ENCODE measurements at regions not wholly inside any gene's neighbourhood (a gene's known extent, or its start where the extent isn't known, plus 50 kb on each side); places are given as distances from the start of the nearest gene placed in this dataset.

GRCh38 chr6:163651426-163651825 lies 236.9 kb downstream of the QKI start:
- TF ChIP-seq POLR2AphosphoS5 (IDR thresholded peaks at IDR 0.05; ENCODE audit: low read depth, low read length) (no peak), FOXP2 (optimal IDR thresholded peaks at IDR 0.05; ENCODE audit: borderline replicate concordance, extremely low read depth, extremely low read length, insufficient read depth) (no peak), SIN3A (IDR thresholded peaks at IDR 0.05; ENCODE audit: borderline replicate concordance, insufficient read depth, low read length) (no peak), TAF1 (IDR thresholded peaks at IDR 0.05; ENCODE audit: borderline replicate concordance, insufficient read depth, low read length) (no peak), REST (IDR thresholded peaks at IDR 0.05; ENCODE audit: insufficient read depth in 1 of 2, low read depth in 2 of 2, low read length in 2 of 2) (no peak)

DNA sequence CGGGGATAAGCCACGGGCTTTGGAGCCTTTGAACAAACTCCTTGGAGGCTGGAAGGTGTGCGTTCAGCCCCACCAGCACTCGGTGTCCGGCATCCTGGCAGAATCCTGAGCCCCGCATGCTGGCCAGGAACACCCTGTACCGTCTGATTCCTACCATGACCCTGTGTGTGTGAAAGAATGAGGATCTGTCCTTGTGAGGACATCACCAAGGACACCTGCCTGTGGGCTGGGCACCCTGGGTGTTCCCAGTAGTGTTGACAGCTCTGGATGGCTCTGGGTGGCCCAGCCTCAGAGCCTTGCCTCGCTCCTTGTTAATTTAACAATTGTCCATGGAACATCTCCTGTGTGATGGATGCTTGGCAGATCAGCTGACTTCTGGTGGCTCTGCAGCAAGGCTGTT lies 234.3 kb downstream of the QKI start:
- TF ChIP-seq SIN3A (IDR thresholded peaks at IDR 0.05; ENCODE audit: borderline replicate concordance, insufficient read depth, low read length) (no peak), POLR2AphosphoS5 (IDR thresholded peaks at IDR 0.05; ENCODE audit: low read depth, low read length) (no peak), FOXP2 (optimal IDR thresholded peaks at IDR 0.05; ENCODE audit: borderline replicate concordance, extremely low read depth, extremely low read length, insufficient read depth) (no peak)

GRCh38 chr6:163647624-163648023 lies 233.1 kb downstream of the QKI start:
- no peak for TF ChIP-seq REST (IDR thresholded peaks at IDR 0.05; ENCODE audit: insufficient read depth in 1 of 2, low read depth in 2 of 2, low read length in 2 of 2)
- TF ChIP-seq POLR2AphosphoS5 (IDR thresholded peaks at IDR 0.05; ENCODE audit: low read depth, low read length): no peak
- no peak for TF ChIP-seq TAF1 (IDR thresholded peaks at IDR 0.05; ENCODE audit: borderline replicate concordance, insufficient read depth, low read length)
- TF ChIP-seq SIN3A (IDR thresholded peaks at IDR 0.05; ENCODE audit: borderline replicate concordance, insufficient read depth, low read length): no peak
- no peak for TF ChIP-seq FOXP2 (optimal IDR thresholded peaks at IDR 0.05; ENCODE audit: borderline replicate concordance, extremely low read depth, extremely low read length, insufficient read depth)

DNA sequence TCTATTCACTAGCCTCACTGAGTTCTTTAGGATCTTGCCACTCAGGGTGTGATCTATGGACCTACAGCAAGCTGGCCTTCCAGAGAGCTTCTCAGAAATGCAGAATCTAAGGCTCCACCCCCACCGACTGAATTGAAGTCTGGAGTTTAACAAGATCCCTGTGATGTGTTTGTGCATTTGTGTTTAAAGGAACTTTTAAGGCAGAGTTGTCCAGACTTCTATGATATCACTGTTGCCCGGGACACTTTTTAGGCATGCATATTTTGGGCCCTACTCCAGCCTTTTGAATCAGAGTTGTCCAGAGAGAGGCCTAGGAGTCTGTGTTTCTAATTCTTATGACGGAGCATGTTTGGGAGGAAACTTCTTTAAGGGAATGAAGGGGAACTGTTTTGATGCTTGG lies 232.3 kb downstream of the QKI start:
- TF ChIP-seq TAF1 (IDR thresholded peaks at IDR 0.05; ENCODE audit: borderline replicate concordance, insufficient read depth, low read length): no peak
- TF ChIP-seq FOXP2 (optimal IDR thresholded peaks at IDR 0.05; ENCODE audit: borderline replicate concordance, extremely low read depth, extremely low read length, insufficient read depth): no peak
- no peak for TF ChIP-seq REST (IDR thresholded peaks at IDR 0.05; ENCODE audit: insufficient read depth in 1 of 2, low read depth in 2 of 2, low read length in 2 of 2)
- TF ChIP-seq POLR2AphosphoS5 (IDR thresholded peaks at IDR 0.05; ENCODE audit: low read depth, low read length): no peak
- TF ChIP-seq SIN3A (IDR thresholded peaks at IDR 0.05; ENCODE audit: borderline replicate concordance, insufficient read depth, low read length): no peak

- TF ChIP-seq REST (IDR thresholded peaks at IDR 0.05; ENCODE audit: insufficient read depth in 1 of 2, low read depth in 2 of 2, low read length in 2 of 2) (no peak), TAF1 (IDR thresholded peaks at IDR 0.05; ENCODE audit: borderline replicate concordance, insufficient read depth, low read length) (no peak), SIN3A (IDR thresholded peaks at IDR 0.05; ENCODE audit: borderline replicate concordance, insufficient read depth, low read length) (no peak), POLR2AphosphoS5 (IDR thresholded peaks at IDR 0.05; ENCODE audit: low read depth, low read length) (no peak), FOXP2 (optimal IDR thresholded peaks at IDR 0.05; ENCODE audit: borderline replicate concordance, extremely low read depth, extremely low read length, insufficient read depth) (no peak)
Observed at GRCh38 chr6:163646133-163646532, 231.6 kb downstream of the QKI start.
